HCT116 (cell line): ENCODE measurements at regions not wholly inside any gene's neighbourhood (a gene's known extent, or its start where the extent isn't known, plus 50 kb on each side); places are given as distances from the start of the nearest gene placed in this dataset.

ENCODE experiments used
- ATAC-seq: fragments of 200-7000 bp; cut with Tn5 transposase; 2 replicates; pipeline ENCODE4 v1.9.1; 2020; ENCODE audit warnings: mild to moderate bottlenecking, moderate library complexity
- BruUV-seq: library from RNA; stranded (reverse); fragments of 400-500 nt; replicated peaks from 2 replicates; lab custom pipeline; 2021; lab: Mats Ljungman, UMichigan
- CTCF ChIA-PET: fragments of 300-600 bp; sonication (Branson Sonifier 250); formaldehyde crosslinking; loops from one replicate; lab custom pipeline; 2021; ENCODE audit warnings: antibody characterized with exemption; lab: Charles Lee
- POLR2A ChIA-PET: fragments of 300-600, 350-600 bp; sonication (Branson Sonifier 250); formaldehyde crosslinking; loops from one replicate; lab custom pipeline; 2021; ENCODE audit warnings: antibody characterized with exemption; lab: Charles Lee
- RAD21 ChIA-PET, 2 experiments: fragments of 300-600 bp; sonication (Branson Sonifier 250); formaldehyde crosslinking; loops; one replicate each; lab custom pipeline; 2023; ENCODE audit warnings: low total read pairs in 2 of 2; ENCODE audit not compliant: uncharacterized antibody in 2 of 2, unreplicated experiment in 2 of 2, low non-redundant PET in 1 of 2; lab: Charles Lee
- DNase-seq: peaks from one replicate; pipeline ENCODE4 v3.0.0-alpha.2; 2010; ENCODE audit warnings: low read depth, low spot score
- H2AFZ ChIP-seq: fragments of 200-600 bp; shearing (Covaris generic), sonication (generic); 2 replicates; pipeline ENCODE4 v1.6.1; 2017; ENCODE audit warnings: low read depth, mixed run types, mixed read lengths, antibody characterized with exemption, low read length; ENCODE audit not compliant: poor library complexity, severe bottlenecking
- H3K27ac ChIP-seq: 2 replicates; pipeline ENCODE4 v1.5.1; 2012; ENCODE audit warnings: low read depth, low read length
- H3K27me3 ChIP-seq: fragments of 200-600 bp; sonication (generic); 2 replicates; pipeline ENCODE4 v1.6.1; 2016; ENCODE audit warnings: mixed run types, low read length, mixed read lengths; ENCODE audit not compliant: insufficient read depth
- H3K36me3 ChIP-seq, 2 experiments: fragments of 200-500 bp in 1 of 2; fragments of 200-600 bp in 1 of 2; sonication (Bioruptor generic) in 1 of 2; sonication (generic) in 1 of 2; 2 replicates each; pipeline versions ENCODE4 v1.5.1 to v1.6.1; 2014 to 2016; ENCODE audit warnings: low read length in 2 of 2, inconsistent platforms in 1 of 2, mixed read lengths in 1 of 2, mixed run types in 1 of 2; ENCODE audit not compliant: insufficient read depth in 2 of 2, control insufficient read depth in 1 of 2
- H3K4me1 ChIP-seq, 2 experiments: fragments of 200-600 bp in 1 of 2; sonication (generic) in 1 of 2; 2 replicates each; pipeline versions ENCODE4 v1.5.1 to v1.6.1; 2012 to 2017; ENCODE audit warnings: low read length in 2 of 2, inconsistent platforms in 1 of 2, mild to moderate bottlenecking in 1 of 2, mixed read lengths in 1 of 2, mixed run types in 1 of 2, moderate library complexity in 1 of 2; ENCODE audit not compliant: insufficient read depth in 2 of 2, control insufficient read depth in 1 of 2
- H3K4me2 ChIP-seq: fragments of 200-600 bp; sonication (generic); 2 replicates; pipeline ENCODE4 v1.6.1; 2017; ENCODE audit warnings: mixed run types, low read length, mixed read lengths
- H3K4me3 ChIP-seq, 2 experiments: fragments of 200-600 bp in 1 of 2; sonication (generic) in 1 of 2; replicated peaks in 1 of 2; 2 replicates each; pipeline ENCODE4 v1.5.1; 2011 to 2016; ENCODE audit warnings: low read length in 2 of 2, control low read depth in 1 of 2, low read depth in 1 of 2, mild to moderate bottlenecking in 1 of 2, mixed read lengths in 1 of 2, mixed run types in 1 of 2
- H3K79me2 ChIP-seq: fragments of 200-600 bp; sonication (generic); 2 replicates; pipeline ENCODE4 v1.6.1; 2017; ENCODE audit warnings: mild to moderate bottlenecking, mixed run types, low read length, moderate library complexity, mixed read lengths; ENCODE audit not compliant: insufficient read depth
- H3K9ac ChIP-seq: fragments of 200-600 bp; sonication (generic); 2 replicates; pipeline ENCODE4 v1.6.1; 2016; ENCODE audit warnings: low read length, mixed read lengths
- H3K9me2 ChIP-seq: fragments of 200-600 bp; sonication (generic), shearing (Covaris generic); 2 replicates; pipeline ENCODE4 v1.6.1; 2017; ENCODE audit warnings: mixed run types, mild to moderate bottlenecking, moderate library complexity; ENCODE audit not compliant: insufficient read depth
- H3K9me3 ChIP-seq, 2 experiments: fragments of 200-500 bp in 1 of 2; fragments of 200-600 bp in 1 of 2; sonication (Bioruptor generic) in 1 of 2; sonication (generic) in 1 of 2; 2 replicates each; pipeline ENCODE4 v1.6.1; 2014 to 2017; ENCODE audit warnings: low read length in 2 of 2, mixed read lengths in 2 of 2, inconsistent platforms in 1 of 2, low read depth in 1 of 2, mild to moderate bottlenecking in 1 of 2, mixed run types in 1 of 2, moderate library complexity in 1 of 2; ENCODE audit not compliant: control insufficient read depth in 1 of 2, insufficient read depth in 1 of 2
- H4K20me1 ChIP-seq: fragments of 200-600 bp; sonication (generic), shearing (Covaris generic); 2 replicates; pipeline ENCODE4 v1.6.1; 2017; ENCODE audit warnings: mixed run types, mild to moderate bottlenecking, moderate library complexity; ENCODE audit not compliant: insufficient read depth
- EGR1 ChIP-seq: IDR thresholded peaks from 2 replicates; pipeline ENCODE4 v1.6.1; 2012; ENCODE audit warnings: low read depth
- EZH2 ChIP-seq: fragments of 200-600 bp; sonication (generic); IDR thresholded peaks from 2 replicates; pipeline ENCODE4 v1.6.1; 2017; ENCODE audit warnings: antibody characterized with exemption, mixed run types
- ZFX ChIP-seq: fragments of 450-650 bp; IDR thresholded peaks from 2 replicates; pipeline ENCODE4 v1.6.1; 2017
- intact Hi-C: fragments of 100-400 bp; cut with micrococcal nuclease; formaldehyde crosslinking; loops from 2 replicates; pipeline ENCODE4 v1.10.0; 2022
- TF ChIP-seq, protein P1 (sequence below): IDR thresholded peaks from 2 replicates; pipeline ENCODE4 v1.6.1; 2012; ENCODE audit warnings: low read depth
- TF ChIP-seq, protein P2 (sequence below): IDR thresholded peaks from 2 replicates; pipeline ENCODE4 v1.6.1; 2012
- TF ChIP-seq, protein P3 (sequence below): IDR thresholded peaks from 2 replicates; pipeline ENCODE4 v1.6.1; 2011; ENCODE audit warnings: mild to moderate bottlenecking, low read length, moderate library complexity; ENCODE audit not compliant: insufficient replicate concordance; ENCODE audit errors: extremely low read depth
- TF ChIP-seq, protein P4 (sequence below), 3 experiments: fragments of 200-600 bp in 1 of 3; sonication (generic) in 1 of 3; IDR thresholded peaks in 2 of 3; conservative IDR thresholded peaks in 1 of 3; 2 replicates each; pipeline ENCODE4 v1.5.1; 2012 to 2017; ENCODE audit warnings: low read depth in 2 of 3, low read length in 2 of 3, antibody characterized with exemption in 1 of 3, borderline replicate concordance in 1 of 3, control low read depth in 1 of 3, mild to moderate bottlenecking in 1 of 3, mixed read lengths in 1 of 3, mixed run types in 1 of 3, moderate library complexity in 1 of 3; ENCODE audit not compliant: insufficient read depth in 1 of 3

DNA sequence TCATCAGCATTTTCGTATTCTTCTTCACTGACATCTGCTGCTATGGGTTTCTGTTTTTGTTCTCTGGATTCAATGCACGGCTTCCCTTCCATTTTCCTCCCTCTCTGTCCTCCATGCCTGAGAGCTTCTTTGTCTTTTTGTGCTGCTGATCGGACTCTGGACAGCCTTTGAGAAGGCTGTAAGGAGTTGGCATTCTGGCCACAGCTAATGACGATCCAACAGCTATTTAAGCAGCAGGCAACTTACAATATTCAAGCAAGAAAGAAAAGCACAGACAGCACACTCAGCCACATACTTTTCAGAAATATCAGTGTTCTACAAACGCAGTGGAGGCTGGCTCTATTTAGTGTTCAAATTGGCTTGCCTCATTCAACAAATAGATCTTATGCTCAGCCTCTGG, 60.9 kb upstream of the ZC3H12C start:
- RAD21 ChIA-PET: no interaction called here
- Histone ChIP-seq H3K9ac (no peak overlapping the region), H3K9me3 (no peaks in the 10 kb centered on the region), H3K79me2 (no peaks in the 10 kb centered on the region), H3K4me1 (no peaks in the 10 kb centered on the region), H3K36me3 (no peaks in the 10 kb centered on the region), H2AFZ (no peak overlapping the region), H3K27ac (no peak overlapping the region), H4K20me1 (no peaks in the 10 kb centered on the region), H3K9me2 (no peaks in the 10 kb centered on the region), H3K4me2 (no peak overlapping the region), H3K4me3 (no peak overlapping the region), H3K27me3 (no peaks in the 10 kb centered on the region)
- TF ChIP-seq EGR1 (no peak), EZH2 (no peak)
- TF ChIP-seq, protein P1, sequence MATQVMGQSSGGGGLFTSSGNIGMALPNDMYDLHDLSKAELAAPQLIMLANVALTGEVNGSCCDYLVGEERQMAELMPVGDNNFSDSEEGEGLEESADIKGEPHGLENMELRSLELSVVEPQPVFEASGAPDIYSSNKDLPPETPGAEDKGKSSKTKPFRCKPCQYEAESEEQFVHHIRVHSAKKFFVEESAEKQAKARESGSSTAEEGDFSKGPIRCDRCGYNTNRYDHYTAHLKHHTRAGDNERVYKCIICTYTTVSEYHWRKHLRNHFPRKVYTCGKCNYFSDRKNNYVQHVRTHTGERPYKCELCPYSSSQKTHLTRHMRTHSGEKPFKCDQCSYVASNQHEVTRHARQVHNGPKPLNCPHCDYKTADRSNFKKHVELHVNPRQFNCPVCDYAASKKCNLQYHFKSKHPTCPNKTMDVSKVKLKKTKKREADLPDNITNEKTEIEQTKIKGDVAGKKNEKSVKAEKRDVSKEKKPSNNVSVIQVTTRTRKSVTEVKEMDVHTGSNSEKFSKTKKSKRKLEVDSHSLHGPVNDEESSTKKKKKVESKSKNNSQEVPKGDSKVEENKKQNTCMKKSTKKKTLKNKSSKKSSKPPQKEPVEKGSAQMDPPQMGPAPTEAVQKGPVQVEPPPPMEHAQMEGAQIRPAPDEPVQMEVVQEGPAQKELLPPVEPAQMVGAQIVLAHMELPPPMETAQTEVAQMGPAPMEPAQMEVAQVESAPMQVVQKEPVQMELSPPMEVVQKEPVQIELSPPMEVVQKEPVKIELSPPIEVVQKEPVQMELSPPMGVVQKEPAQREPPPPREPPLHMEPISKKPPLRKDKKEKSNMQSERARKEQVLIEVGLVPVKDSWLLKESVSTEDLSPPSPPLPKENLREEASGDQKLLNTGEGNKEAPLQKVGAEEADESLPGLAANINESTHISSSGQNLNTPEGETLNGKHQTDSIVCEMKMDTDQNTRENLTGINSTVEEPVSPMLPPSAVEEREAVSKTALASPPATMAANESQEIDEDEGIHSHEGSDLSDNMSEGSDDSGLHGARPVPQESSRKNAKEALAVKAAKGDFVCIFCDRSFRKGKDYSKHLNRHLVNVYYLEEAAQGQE: no peak
- TF ChIP-seq, protein P2, sequence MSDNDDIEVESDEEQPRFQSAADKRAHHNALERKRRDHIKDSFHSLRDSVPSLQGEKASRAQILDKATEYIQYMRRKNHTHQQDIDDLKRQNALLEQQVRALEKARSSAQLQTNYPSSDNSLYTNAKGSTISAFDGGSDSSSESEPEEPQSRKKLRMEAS: no peak
- intact Hi-C loops: no loop called here
- CTCF ChIA-PET: no interaction called here
- no peak for ATAC-seq
- POLR2A ChIA-PET: no interaction called here
- no peak for DNase-seq
- no TSS peak for BruUV-seq

DNA sequence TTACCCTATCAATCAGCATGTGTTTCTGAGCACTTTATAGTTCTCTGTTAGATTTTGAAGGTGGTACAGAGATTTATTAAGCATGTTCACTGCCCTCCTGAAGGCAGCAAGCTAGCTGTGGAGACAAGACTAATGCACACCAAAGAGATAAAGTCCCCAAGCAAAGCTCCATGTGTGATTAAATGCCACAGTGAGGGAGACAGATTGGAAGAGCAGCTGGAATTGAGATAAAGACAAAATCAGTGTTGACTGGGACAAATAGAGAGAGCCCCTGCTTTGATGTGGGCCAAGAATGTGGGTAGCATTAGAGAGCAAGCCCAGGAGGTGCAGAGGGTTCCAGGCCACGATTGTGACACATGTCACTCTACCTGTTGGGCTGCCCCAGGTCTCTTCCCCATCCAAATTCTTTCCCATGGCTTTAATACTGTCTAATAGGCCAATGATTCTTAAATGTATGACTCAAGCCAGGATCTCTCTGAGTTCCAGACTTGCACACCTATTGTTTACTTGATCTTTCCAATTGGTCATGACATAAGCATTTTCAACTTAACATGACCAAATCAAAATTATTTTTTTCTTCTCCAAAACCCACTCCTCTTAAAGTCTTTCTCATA, 60.1 kb upstream of the ZC3H12C start:
- ATAC-seq: no peak

More for the DNA sequence above, 60.1 kb upstream of the ZC3H12C start:
- Histone ChIP-seq H3K27me3 (no peaks in the 10 kb centered on the region), H3K4me2 (no peak overlapping the region), H3K9me2 (no peaks in the 10 kb centered on the region), H2AFZ (no peak overlapping the region), H3K27ac (no peak overlapping the region), H3K4me1 (no peaks in the 10 kb centered on the region), H3K36me3 (no peaks in the 10 kb centered on the region), H3K4me3 (no peak overlapping the region), H3K9me3 (no peaks in the 10 kb centered on the region), H3K79me2 (no peaks in the 10 kb centered on the region), H4K20me1 (no peaks in the 10 kb centered on the region), H3K9ac (no peak overlapping the region)
- no peak for DNase-seq
- TF ChIP-seq ZFX: no peak
- TF ChIP-seq, protein P3, sequence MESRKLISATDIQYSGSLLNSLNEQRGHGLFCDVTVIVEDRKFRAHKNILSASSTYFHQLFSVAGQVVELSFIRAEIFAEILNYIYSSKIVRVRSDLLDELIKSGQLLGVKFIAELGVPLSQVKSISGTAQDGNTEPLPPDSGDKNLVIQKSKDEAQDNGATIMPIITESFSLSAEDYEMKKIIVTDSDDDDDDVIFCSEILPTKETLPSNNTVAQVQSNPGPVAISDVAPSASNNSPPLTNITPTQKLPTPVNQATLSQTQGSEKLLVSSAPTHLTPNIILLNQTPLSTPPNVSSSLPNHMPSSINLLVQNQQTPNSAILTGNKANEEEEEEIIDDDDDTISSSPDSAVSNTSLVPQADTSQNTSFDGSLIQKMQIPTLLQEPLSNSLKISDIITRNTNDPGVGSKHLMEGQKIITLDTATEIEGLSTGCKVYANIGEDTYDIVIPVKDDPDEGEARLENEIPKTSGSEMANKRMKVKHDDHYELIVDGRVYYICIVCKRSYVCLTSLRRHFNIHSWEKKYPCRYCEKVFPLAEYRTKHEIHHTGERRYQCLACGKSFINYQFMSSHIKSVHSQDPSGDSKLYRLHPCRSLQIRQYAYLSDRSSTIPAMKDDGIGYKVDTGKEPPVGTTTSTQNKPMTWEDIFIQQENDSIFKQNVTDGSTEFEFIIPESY: no peak
- TF ChIP-seq, protein P4, sequence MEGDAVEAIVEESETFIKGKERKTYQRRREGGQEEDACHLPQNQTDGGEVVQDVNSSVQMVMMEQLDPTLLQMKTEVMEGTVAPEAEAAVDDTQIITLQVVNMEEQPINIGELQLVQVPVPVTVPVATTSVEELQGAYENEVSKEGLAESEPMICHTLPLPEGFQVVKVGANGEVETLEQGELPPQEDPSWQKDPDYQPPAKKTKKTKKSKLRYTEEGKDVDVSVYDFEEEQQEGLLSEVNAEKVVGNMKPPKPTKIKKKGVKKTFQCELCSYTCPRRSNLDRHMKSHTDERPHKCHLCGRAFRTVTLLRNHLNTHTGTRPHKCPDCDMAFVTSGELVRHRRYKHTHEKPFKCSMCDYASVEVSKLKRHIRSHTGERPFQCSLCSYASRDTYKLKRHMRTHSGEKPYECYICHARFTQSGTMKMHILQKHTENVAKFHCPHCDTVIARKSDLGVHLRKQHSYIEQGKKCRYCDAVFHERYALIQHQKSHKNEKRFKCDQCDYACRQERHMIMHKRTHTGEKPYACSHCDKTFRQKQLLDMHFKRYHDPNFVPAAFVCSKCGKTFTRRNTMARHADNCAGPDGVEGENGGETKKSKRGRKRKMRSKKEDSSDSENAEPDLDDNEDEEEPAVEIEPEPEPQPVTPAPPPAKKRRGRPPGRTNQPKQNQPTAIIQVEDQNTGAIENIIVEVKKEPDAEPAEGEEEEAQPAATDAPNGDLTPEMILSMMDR (IDR thresholded peaks at IDR 0.05 in 2 of 3, conservative IDR thresholded peaks at IDR 0.05 in 1 of 3; ENCODE audit: borderline replicate concordance in 1 of 3, insufficient read depth in 1 of 3, low read depth in 2 of 3, low read length in 2 of 3): no peak
- no TSS peak for BruUV-seq
- ChIA-PET CTCF (no interaction called here), POLR2A (no interaction called here), RAD21 (no interaction called here)
- intact Hi-C loops: no loop called here
